Limb (tissue), 2 donors: ENCODE measurements at regions not wholly inside any gene's neighbourhood (a gene's known extent, or its start where the extent isn't known, plus 50 kb on each side); places are given as distances from the start of the nearest gene placed in this dataset.

ENCODE experiments used
- DNase-seq, 2 donors: peaks; one replicate each; pipeline ENCODE4 v3.0.0-alpha.2; 2016; ENCODE audit errors: extremely low spot score in 2 of 2

DNA sequence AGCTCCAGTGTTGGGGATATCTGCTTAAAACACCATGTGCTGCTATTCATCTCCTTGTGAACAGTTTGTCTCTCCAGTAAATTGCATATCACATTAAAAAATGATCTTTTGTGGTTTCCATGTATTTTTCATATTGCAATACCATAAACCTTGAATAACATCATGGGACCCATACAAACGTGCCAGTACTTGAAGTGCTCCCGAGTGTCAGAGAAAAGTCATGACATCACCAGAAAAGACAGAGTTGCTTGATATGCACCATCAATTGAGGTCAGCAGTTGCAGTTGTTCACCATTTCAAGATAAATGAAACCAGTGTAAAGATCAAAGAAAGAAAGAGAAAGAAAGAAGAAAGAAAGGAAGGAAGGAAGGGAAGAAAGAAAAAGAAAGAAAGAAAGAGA is 278.6 kb downstream of the ZNF621 start:
- DNase-seq: no peak

- no peak for DNase-seq
These were observed 280.7 kb downstream of the ZNF621 start for GRCh38 chr3:40805456-40805855.

DNA sequence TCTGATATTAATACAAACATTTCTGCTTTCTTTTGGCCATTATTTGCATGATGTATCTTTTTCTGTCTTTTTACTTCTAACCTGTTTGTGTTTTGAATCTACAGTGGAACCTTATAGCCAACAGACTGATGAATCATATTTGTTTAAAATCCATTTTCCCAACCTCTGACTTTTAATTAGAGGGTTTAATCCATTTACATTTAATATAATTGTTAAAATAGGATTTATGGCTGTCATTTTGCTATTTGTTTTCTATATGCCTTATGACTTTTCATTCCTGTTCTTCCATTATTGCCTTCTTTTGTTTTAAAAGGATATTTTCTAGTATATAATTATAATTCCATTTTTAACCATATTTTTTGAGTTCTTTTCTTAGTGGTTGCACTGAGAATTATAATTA is 286.1 kb downstream of the ZNF621 start:
- DNase-seq: no peak

DNA sequence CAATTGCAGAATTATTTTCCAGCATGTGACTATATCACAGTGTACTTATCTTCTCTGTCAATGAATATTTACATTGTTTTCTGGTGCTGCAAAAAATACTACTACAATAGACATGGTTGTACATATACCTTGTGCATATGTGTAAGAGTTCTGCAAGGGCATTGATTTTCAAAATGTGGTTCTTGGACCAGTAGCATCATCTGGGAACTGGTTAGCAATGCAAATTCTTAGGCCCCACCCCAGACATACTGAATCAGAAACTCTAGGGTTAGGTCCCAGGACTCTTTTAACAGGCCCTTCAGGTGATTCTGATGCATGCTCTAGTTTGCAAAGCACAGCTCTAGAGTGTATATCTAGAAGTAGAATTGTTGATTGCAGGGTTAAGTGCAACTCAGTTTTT is 292.3 kb downstream of the ZNF621 start:
- no peak for DNase-seq

GRCh38 chr3:40821315-40821714 is 296.6 kb downstream of the ZNF621 start:
- DNase-seq: no peak

GRCh38 chr3:40827226-40827625 is 302.5 kb downstream of the ZNF621 start:
- no peak for DNase-seq

DNA sequence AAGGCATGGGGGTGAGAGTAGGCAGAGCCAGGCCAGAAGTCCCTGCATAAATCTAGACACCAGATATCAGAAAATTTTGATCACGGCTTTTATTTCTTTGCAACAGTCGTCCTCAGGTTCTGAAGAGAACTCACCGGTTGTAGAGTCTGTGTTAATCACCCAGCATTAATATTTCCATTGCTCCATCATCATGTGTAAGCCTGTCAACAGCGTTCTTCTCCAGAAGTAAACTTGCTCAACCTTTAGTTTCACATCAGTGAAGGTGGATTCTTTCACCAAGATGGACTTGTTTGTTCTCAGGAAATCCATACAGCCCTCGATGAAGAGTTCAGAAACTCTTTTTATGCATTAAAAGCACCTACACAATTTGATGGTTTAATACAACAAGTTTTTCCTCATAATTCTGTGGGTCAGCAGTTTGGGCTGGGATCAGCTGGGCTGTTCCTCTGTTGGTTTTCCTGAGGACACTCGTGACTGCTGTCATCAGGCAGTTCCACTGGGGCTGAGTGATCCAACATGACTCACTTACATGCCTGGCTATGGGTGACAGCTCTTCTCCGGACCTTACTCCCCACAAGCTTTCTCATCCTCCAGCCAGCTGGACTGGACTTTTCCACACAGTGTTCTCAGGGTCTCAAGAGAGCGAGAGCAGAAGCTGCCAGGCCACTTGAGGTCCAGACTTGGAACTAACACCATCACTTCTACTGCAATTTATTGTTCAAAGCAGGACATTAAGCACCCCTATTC is 303.4 kb downstream of the ZNF621 start:
- DNase-seq: no peak

DNA sequence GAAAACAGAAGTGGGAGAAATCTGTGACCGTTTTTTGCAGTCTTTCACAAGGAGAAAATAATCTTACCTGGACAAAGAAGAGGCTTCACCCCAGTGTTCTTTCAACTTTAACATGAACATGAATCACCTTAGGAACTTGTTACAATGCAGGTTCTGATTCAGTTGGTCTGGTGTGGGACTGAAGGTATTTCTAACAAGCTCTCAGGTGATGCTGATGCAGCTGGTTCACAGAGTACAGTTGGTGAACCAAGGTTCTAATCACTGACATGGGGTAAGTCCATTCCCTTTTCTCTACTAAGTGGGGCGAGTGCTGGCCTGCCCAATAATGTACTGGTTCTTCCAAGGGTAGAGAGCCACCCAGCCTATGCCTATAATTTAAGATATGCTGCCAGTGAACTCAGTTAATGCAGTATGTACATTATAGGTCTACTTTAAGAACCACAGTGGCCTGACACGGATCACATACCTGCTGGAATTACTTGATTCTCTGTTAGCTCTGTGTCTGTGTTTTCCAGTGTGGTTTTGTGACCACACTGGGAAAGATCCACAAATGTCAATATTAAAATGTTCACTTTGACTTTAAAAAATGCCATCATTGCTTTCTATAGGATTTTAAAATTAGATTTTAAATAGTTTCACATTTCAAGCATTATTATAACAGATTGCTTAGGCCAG is 304.1 kb downstream of the ZNF621 start:
- no peak for DNase-seq

DNA sequence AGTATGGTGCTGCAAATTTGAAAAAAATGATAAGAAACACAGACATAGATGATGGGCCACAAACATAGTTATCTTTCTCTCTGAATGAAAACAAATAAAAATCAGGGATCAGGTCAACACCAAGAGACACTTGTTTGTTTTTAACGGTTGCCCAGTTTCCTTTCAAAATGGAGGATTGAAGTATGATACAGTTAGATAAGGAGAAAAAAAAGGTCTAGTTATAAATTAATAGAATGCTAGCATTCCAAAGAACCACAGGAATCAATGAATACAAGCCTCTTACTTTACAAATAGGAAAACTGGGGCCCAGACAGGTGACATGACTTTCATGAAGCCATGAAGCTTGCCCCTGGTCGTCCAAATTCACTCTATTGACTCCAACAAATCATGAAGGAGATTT is 305.1 kb downstream of the ZNF621 start:
- DNase-seq: no peak

- no peak for DNase-seq
These were observed 312.5 kb downstream of the ZNF621 start for GRCh38 chr3:40837300-40837699.

GRCh38 chr3:40841131-40841530 is 316.4 kb downstream of the ZNF621 start:
- no peak for DNase-seq

DNA sequence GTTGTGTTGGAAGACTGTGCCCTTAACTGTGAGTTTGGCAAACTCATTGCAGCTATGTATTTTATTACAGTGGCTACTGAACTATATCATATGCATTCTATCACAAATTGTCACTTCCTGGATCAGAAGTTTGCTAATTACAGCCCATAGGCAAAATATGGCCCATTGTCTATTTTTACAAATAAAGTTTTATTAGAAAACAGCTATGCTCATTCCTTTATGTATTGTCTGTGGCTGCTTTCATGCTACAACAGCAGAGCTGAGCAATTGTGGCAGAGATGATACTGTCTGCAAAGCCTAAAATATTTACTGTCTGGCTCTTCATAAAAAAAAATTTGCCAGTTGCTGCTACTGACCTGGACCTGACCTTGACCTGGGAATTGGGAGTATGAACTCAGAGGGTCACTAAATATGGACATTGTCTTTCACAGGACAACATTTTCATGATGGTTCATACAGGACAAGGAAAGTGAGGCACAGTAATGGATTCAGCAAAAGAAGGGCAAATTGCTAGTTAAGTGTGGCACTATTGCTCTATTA is 316.9 kb downstream of the ZNF621 start:
- DNase-seq: no peak

DNA sequence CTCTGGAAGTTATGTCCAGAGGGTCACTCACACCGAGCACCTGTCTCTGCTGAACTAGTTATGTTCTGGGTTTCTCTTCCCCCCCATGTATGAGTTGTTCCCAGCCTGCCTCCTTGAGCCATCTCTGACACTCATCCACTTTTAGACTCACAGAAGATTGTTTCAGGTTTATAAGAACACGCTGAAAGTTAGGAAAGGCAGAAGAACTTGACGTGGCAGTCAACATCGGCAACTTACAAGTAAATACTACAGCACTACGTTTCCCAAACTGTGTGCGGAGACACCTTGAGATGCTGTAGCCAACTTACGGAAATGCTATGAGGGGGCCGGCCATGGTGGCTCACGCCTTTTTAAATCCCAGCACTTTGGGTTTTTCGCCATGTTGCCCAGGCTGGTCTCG is 318.0 kb downstream of the ZNF621 start:
- DNase-seq: no peak

- no peak for DNase-seq
These were observed 318.5 kb downstream of the ZNF621 start for GRCh38 chr3:40843208-40843624.

- no peak for DNase-seq
These were observed 319.2 kb downstream of the ZNF621 start for GRCh38 chr3:40843851-40844548.

DNA sequence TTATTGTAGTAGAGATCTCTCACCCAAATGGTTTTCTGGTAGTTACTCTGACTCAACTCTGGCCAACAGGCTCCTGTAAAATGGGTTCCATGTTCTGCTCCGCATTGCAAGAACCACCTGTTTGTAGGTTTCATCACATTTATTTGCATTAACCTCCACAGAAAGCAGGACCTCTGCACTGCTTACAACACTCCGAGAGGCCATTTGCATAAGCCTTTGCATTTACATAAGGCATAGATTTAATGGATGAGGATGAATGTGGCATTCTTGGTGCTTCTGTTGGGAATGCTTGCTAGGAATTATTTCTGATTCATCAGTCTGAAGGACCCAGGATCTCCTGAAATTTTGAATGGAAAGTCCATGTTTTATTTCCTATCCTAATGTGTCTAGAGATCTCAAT is 320.1 kb downstream of the ZNF621 start:
- no peak for DNase-seq

GRCh38 chr3:40845447-40845846 is 320.7 kb downstream of the ZNF621 start:
- no peak for DNase-seq

- no peak for DNase-seq
These were observed 321.2 kb downstream of the ZNF621 start for GRCh38 chr3:40845916-40846315.

GRCh38 chr3:40846451-40846850 is 321.7 kb downstream of the ZNF621 start:
- DNase-seq: peak in 1 of 2 donors; percentile 51

DNA sequence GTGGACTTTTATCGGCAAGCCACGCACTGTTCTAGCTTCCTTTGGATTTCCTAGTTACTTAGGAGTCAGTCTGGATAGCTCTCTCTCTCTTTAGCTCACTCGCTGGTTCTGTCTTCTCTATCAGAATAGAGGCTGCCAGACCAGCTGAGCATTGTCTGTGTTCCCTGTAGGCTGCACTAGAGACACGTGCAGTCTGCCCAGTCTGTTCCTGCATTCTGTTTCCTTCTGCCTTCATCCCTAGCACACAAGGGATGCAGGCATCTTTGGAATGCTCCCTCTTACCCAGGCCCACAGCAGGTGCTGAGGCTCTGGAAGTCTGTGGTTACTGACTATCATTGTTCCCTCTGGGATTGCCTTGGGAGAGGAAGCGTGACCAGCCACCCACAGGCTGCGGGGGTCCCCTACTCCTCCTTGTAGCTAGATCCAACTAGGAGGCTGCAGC is 322.8 kb downstream of the ZNF621 start:
- DNase-seq: peak; percentile 55 to 56

- no peak for DNase-seq
These were observed 323.7 kb downstream of the ZNF621 start for GRCh38 chr3:40848421-40848820.

DNA sequence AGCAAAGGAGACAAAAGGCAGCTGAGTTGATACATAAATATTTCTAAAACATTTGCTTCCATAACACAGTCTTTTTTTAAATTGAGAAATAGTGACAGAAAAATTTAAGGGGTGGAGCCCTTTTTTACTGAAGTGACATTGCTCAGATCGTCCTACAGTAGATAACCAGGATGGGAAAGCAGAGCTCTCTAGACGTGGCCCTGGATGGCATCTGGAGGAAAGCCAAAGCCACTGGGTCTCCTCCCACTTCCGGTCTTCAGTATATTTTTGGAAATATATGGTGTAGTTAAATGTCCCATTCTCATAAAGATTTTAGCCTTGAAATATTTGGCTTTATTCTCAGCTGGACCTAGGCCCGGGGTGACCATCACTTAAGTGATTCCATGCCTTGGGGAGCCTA is 326.1 kb downstream of the ZNF621 start:
- no peak for DNase-seq
